ENCODE measurements at regions not wholly inside any gene's neighbourhood (a gene's known extent, or its start where the extent isn't known, plus 50 kb on each side); places are given as distances from the start of the nearest gene placed in this dataset.

DNA sequence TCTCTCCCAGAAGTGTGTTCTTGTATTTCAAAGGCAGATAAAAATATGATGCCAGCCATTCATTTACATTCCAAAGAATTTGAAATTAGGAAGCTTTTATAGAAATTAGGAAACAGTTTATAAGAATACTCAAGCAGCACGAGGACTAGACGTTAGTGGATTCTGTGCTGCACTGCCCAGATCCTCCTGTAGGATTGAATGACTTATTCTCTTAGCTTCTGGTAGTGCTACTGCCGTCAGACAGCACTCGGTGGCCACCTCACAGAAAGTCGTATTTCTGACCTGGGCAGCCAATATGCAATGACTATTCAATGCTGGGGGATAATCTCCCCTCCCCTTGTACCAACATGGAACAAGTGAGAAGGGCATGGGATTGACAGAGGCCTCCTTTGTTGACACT lies 326.4 kb downstream of the RPL10L start:
- TF ChIP-seq, protein P1, sequence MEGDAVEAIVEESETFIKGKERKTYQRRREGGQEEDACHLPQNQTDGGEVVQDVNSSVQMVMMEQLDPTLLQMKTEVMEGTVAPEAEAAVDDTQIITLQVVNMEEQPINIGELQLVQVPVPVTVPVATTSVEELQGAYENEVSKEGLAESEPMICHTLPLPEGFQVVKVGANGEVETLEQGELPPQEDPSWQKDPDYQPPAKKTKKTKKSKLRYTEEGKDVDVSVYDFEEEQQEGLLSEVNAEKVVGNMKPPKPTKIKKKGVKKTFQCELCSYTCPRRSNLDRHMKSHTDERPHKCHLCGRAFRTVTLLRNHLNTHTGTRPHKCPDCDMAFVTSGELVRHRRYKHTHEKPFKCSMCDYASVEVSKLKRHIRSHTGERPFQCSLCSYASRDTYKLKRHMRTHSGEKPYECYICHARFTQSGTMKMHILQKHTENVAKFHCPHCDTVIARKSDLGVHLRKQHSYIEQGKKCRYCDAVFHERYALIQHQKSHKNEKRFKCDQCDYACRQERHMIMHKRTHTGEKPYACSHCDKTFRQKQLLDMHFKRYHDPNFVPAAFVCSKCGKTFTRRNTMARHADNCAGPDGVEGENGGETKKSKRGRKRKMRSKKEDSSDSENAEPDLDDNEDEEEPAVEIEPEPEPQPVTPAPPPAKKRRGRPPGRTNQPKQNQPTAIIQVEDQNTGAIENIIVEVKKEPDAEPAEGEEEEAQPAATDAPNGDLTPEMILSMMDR (IDR thresholded peaks at IDR 0.05) = no peak
- TF ChIP-seq ZFX (IDR thresholded peaks at IDR 0.05; ENCODE audit: borderline replicate concordance) = no peak
